NCI-H2171 (cell line): ENCODE measurements at regions not wholly inside any gene's neighbourhood (a gene's known extent, or its start where the extent isn't known, plus 50 kb on each side); places are given as distances from the start of the nearest gene placed in this dataset.

Experiments used
- DNase-seq: peaks from one replicate; lab custom pipeline; 2025; lab: John Stamatoyannopoulos, UW

DNA sequence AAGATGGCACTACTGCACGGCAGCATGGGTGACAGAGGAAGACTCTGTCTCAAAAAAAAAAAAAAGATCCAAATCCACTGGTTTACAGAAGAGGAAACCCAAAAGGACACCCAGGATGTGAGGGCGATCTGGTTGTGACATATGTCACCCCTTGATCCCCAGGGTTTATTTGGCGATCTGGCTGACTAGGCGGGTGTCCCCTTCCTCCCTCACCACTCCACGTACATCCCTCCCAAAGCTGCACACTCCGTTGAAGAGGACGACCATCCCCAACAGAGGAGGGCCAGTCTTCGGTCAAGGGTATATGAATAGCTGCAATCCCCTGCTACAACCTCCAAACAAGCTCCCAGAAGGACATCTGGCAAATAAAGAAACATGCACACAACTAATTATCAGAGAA, 111.6 kb downstream of the HTR5A start:
- no peak for DNase-seq

DNA sequence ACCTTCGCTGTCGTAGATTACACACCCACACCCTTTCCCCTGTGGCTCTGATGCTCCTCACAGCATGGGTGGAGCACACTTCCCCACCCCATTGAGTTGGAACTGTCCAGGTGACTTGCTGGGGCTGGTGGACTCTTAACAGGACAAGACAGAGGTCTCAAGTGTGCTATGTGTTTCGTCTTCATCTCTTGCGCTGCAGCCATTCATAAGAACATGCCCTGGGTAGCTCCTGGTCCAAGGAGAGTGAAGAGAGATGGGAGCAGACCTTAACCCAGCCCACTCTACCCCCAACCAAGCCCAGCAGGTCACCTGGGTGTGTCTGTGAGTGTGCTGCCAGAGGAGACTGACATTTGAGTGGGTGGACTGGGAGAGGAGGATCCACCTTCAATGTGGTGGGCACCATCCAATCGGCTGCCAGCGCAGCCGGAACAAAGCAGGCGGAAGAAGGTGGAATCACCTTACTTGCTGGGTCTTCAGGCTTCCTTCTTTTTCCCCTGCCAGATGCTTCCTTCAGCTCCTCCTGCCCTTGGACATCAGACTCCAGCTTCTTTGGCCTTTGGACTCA, 112.4 kb downstream of the HTR5A start:
- DNase-seq = no peak

DNA sequence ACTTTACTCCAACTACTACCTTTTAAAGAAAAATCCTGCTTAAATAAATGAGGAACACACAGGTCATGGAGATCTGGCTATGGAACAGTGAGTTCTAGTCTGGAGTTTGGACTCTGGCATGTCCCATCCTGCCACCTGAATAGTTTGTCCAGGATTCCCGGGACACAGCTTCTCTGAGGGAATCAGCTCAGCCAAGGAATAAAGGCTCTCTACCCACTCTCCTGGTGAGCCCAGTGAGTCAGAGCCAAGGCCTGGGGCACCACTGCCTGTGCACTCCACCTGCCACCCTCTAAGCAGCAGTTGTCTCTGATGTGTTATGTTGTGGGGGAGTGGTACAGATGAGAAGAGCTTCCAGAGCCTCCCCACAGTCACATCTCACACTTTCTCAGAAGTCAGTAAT, 113.5 kb downstream of the HTR5A start:
- no peak for DNase-seq

DNA sequence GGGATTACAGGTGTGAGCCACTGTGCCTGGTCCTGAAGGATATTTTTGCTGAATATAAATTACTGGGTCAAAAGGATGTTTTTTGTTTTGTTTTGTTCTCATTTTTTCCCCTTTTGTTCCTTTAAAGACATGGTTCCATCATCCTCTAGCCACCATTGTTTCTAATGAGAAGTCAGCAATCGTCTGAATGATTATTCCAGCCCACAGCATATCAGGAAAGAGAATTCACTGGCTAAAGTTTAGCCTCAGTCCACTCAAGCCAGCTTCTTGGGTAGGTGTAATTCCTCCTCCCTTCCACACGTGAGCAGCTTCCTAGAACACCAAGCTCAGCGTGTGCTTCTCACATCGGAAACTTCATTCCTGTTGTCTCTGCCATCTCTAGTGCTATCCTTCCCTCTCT, 112.8 kb upstream of the INSIG1 start:
- DNase-seq = no peak

DNA sequence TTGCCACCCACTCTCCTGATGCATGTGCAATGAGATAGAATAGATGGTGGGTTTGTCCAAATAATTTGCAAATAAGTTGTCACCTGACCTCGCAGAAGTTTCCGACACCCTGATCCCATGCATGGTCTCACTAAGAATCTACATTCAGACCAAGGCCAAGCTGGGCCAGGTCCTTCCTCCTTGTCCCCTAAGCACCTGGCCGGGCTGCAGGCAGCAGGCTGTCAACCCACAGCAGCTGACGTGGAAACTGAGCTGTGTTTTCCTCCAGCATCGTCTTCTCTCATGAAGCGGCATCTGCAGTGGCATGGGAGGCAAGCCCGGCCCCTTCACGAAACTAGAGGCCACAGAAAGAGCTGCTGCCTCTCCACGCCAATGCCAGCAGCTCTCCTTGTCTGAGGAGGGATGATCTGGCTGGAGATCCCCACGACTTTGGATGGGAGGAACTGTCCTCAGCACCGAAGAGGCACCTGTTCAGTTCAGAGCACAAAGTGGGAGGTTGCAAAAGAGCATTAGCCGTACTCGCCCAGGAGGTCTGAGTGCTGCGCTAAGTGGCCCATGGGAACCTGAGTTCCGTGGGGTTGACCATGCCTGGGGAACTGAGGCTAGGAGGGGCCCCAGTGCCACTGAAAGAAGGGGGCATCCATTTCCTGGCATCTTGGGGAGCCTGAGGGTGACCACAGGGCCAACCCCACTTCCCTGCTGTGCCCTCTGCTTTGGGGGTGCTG, 110.5 kb upstream of the INSIG1 start:
- no peak for DNase-seq

DNA sequence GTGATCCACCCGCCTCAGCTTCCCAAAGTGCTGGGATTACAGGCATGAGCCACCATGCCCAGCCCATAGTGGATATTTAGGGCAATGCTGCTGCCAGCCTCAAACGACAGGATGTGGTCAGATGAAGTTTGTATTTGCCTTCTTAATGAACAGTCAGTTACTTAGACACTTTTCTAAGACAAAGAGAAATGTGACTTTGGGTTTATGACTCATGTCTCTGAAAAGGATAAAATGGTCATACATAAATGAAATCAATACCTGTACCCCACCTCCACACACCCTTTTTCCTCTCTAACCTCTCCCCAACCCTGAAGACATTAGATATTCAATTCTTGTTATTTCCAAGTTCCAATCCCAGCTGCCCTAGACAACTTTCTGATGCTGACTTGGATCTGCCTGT, 109.3 kb upstream of the INSIG1 start:
- DNase-seq = no peak

DNA sequence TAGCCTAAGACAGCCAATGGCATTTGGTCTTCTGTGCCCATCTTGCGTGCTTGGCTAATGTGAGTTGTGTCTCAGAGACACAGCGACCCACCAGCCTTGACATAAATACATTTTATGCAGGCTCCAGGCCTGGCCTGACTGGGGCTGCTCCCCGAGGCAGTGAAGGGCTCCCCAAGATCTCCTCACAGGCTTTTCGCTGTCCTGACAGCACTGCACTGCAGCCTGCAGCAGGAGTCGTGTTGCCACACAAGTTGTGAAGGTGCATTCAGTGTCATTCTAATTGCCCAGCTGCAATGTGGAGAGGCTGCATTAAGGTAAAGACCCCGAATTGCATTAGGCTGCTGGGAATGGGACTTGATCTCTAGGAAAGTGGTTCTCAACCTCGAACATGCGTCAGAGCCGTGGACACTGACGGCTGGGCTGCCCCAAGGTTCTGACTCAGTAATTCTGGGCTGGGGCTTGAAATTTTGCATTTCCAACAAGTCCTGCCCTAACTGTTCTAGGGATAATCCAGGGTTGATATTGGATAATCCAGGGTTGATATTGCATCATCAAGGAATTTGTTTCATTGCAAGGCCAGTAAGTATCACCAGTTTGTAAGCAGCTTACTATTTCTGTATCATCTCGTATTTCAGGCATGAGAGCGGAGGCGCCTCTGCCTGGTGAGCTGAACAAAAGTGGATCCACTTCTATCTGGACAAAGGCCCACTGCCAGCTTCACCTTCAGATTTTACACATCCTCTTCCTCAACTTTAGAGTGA, 108.7 kb upstream of the INSIG1 start:
- no peak for DNase-seq

DNA sequence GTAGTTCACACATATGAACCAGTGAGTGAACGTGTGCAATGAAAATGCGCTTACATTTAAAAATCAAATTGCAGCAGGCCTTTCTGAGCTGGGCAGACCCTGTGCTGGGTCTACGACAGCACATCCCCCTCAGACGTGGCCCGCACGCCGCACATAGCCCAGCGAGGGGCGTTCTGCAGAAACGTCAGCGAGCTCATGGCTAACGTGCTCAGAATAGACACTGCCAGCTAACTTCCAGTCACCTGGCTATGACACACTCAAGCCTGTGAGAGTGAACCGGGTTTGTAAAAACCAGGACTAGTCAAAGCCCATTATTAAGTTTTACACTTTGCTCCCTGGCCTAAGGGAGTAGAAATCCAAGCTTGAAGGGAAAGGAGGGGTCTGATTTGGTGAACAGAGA, 108.1 kb upstream of the INSIG1 start:
- no peak for DNase-seq

DNA sequence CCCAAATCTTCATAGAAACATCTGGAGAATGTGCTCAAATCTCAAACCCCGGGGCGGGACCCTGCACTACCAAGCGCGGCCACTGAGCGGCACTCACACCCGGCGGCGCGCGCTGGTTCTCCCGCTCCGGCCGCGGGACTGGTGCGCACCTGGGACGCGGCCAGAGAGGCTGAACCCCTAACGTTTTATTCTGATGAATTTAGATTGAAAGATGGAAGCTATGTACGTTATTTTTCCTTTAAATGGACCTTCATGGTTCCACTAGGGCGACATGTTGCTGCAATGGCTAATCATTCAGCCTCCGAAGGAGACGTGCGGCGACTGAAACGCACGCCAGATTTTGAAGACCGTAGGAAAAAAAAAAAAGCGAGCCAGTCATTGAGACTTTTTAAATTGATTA, 107.0 kb upstream of the INSIG1 start:
- no peak for DNase-seq

DNA sequence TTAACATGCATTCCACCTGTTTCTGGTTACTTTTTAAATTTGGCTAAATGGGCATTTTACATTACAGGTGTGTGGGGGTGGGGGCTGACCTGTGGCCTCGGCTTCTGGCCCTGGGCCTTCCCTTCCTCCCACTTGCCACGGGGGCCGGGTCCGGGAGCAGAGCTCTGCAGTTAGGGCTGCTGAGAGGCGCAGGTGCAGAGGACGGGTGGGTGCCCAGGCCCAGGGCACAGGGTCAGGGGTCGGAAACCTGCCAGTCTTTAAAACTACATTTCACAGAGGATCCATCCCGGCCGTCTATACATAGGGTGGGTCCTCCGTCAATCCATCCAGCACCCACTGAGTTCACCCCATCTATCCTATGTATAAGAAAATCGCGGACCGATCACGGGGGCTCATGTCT, 106.5 kb upstream of the INSIG1 start:
- no peak for DNase-seq

DNA sequence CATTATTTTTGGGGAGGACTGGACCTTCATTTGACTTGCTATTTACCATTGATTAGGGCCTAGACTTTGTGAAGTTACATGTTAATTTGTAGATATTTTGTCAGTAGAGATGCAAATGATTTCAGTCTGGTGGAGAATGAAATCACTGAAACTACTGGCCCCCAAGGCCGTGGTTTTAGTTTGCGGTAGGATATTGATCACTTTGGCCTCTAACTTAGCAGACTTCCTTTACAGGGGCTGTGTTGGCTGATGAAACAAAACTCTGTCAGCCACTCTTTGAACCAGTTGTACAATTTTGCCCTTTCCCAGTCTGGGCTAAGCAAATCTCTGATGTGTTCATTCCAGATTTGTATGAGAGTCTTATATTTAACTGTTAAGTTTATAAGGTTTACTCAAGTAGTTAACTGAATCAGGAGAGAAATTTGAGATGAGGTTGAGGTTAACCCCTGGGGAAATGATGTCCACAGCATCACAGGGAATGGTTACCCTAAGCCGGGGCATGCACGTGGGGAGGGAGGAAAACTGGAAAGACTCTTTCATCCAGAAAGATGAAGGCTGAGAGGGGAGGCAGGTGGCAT, 105.7 kb upstream of the INSIG1 start:
- DNase-seq = no peak

DNA sequence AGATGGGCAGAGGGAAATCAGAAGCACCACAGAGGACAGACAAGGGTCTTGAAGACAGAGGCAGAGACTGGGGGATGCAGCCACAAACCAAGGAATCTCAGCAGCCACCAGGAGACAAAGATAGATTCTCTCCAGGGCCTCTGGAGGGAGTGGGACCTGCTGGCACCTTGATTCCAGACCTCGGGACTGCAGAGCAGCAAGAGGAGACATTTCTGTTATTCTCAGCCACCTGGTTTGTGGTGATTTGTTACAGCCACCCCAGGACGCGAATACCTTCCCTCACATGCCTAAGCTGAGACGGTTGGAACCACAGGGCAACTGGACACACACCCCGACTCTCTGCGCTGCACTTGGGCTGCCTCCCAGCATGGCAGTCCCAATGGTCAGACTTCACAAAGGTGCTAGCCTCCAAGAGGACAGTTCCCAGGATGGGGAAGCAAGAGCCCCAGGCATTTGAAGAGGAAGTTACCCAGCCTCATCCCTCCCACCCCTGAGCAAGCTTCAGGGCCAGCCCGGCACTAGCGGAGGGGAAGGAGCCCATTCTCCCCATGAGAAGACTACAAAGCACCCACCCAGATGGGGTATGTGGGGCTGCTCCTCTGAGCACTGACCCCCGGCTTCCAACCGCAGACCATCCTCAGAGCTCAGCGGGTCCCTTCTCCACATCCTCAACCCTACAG, 104.6 kb upstream of the INSIG1 start:
- DNase-seq = no peak

DNA sequence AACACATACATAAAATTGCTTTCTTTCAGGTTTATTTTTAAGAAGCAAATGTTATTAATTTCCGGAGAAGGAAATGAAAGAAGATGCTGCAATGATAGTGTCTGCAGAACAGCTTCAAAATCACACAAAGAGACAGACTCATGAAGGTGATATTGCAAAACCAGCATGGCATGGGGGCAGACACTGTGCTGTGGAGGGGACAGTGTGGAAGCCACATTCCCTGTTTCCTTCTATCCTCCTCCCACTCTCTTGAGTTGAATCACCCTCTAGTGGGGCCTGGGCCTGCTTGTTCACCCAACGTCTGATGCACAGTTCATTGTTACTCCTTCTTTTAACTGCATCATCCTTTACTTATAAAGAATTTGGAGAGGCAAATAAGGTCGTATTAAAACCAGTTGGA, 104.0 kb upstream of the INSIG1 start:
- no peak for DNase-seq

DNA sequence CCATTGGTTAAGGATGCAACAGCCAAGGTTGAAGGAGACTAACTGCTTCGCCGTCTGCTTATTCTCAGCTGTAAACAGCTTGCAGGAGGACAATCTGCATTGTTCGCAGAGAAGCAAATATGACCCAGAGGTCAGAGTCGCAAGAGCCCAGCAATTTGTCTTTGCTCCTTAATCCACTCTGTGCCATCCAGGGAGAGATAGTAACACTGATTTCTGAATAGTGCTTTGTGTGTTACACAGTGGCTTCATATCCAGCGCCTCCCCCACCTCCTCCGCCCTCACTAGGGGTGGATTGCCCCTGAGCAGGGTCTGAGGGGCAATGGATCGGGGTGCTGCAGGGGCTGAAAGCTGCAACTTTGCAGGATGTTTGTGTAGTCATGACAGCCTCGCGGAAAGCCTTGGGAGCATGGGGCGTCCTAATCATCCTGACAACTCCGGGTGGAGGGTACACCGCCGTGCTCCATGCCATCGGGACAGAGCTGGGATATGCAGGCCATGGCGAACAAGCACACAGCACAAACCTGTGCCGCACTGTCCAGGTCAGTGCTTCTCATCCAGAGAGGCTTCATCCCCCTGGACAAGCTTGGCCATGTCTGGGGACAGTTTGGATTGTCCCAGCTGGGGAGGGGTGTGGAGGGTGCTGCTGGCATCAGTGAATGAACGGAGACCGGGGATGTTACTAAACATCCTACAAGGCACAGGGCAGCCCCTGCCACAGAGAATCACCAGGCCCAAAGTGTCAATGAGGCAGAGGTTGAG, 103.1 kb upstream of the INSIG1 start:
- no peak for DNase-seq

DNA sequence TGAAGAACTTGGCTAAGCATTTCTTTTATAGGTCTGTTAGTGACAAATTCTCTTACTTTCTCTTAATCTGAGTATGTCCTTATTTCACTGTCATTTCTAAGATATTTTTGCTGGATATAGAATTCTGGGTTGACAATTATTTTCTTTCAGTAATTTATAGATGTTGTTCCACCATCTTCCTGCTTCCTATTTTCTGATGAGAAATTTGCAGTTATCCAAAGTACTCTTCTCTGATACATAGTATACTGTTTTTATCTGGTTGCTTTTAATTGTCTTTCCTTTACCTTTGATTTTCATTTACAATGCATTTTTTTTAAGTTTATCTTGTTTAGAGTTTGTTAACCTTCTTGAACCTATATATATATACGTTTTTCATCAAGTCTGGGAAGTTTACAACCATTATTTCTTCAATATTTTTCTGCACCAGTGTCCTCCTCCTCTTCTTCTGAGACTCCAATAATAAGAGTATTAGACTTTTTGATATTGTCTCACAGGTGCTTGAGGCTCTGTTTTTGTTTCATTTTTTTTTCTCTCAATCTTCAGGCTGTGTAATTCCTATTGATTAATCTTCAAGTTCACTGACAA, 101.6 kb upstream of the INSIG1 start:
- no peak for DNase-seq

DNA sequence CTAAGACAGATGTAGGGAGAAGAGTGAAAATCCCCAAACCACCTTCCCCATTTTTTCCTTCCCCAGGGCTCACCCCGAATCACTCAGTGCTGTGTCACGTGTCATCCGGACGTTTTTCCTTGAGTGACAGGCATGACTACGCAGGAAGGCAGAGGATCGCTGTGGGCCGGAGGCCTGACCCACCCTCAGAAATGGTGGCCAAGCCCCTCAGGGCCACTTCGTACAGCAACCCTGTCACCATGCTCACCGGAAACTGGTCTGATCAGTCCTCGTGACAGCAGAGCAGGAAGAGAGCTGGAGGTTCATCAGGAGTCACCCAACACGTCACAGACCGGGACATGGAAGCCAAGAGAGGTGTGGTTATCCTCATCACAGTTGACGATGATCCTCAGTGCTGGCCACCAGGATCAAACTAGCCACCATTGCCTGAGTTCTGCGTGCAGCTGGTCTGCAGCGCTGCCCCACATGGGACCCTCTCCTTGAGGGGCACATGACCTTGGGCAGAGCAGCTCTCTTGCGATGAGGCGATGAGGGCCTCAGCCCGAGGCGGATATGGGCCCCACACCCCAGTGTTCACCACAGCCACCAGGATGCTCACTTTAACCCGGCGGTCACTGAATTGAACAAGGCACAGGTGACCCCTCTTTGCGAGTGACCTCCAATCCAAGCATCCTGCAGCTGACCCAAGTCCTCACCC, 99.3 kb upstream of the INSIG1 start:
- DNase-seq = no peak

DNA sequence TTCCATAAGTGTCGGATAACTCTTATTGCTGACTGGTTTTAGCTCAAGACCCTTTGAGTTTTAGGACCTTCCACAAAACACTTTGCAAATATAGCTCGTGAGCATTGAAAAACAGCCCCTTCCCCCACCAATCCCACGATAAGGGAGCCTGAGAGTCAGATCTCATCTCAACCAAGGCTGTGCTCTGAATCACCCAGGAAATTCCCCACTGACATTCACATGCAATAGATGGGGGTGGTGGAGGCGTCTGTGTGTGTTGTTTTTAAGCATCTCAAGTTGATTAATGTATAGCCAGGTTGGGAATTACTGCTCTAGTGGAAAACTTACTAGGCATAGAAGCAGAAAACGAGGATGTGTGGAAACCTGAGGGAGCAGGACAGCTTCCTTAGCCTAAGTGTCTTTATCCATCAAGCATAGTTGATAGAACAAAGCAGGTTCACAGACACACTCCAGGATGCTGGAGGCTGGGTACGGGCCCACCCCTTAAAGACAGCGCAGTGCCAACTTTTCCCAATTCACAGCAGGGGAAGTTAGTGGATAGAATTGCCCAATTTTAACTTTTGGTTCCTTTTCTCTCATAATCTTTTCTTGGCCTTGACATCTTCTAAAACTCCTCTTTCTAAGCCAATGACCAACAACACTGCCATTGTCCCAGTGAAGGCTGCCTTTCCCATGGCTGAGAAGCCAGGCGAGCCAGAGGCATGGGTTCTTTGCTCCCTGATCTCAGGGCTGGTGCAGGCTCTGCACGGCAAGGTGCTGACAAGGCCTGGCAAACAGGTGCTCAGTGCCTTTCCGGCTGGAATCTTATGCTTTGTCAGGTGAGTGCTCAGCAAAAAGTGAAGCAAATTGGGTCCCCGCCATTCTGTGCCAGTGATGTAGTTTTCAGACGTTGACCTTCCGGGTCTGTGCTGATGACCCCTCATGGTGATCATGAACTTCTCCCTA, 98.5 kb upstream of the INSIG1 start:
- DNase-seq = no peak

DNA sequence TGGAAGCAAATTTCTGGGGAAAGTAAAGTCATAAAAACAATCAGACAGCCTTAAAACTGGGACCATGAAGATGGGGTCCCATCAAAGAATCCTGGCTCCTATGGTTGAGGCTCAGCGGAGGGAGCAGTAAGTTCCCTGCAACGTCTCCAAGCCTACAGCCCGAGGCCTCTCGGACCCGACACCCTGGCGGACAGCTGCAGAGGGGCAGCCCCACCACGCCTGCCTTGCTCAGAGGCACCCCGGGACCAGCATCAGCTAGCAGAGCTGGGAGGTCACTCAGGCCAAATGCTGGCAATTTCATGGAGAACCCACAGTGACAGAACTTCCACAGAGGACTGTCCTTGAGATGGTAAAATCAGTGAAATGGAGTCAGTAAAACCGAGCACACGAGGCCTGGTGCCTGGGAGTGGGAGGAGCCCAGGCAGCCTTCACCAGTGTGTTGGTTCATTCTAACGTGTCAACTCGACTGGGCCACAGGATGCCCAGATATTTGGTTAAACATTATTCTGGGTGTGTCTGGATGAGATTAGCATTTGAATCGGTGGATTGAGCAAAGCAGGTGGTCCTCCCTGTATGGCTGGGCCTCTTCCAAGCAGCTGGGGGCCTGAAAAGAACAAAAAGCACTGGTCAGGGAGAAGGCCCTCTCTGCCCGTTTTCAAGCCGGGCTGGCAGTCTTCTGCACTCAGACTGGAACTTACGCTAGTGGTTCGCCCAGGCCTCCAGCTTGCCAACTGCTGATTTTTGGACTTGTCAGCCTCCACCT, 96.2 kb upstream of the INSIG1 start:
- no peak for DNase-seq
